Erythroblast (primary cell): ENCODE measurements at regions not wholly inside any gene's neighbourhood (a gene's known extent, or its start where the extent isn't known, plus 50 kb on each side); places are given as distances from the start of the nearest gene placed in this dataset.

Experiments
- GATA1 ChIP-seq: IDR thresholded peaks from 2 replicates; pipeline ENCODE4 v1.6.1; 2011; ENCODE audit warnings: low read depth, mild to moderate bottlenecking, control low read depth, low read length, moderate library complexity
- POLR2A ChIP-seq: IDR thresholded peaks from 2 replicates; pipeline ENCODE4 v1.6.1; 2011; ENCODE audit warnings: mild to moderate bottlenecking, low read length

DNA sequence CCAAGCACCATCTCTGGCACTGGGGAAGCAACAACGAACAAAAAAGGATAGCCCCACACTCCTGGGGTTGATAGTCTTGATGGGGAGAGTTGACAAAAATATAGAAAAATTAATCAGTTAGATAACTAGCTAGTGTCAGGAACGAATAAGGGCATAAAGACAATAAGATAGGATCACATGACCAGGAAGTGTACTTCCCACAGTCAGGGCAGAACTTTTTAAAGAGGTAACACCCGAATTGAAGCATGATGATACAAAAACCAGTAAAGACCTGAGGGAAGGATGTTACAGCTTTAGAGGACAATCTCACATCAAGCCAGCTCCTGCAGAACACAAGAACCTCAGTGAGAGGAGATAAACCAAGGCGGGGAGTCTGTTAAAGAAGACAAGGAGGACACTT lies 295.4 kb upstream of the CRIM1 start:
- TF ChIP-seq POLR2A (no peak), GATA1 (no peak)
